Ishikawa (cell line): ENCODE measurements at regions not wholly inside any gene's neighbourhood (a gene's known extent, or its start where the extent isn't known, plus 50 kb on each side); places are given as distances from the start of the nearest gene placed in this dataset.

Experiments used
- CEBPB ChIP-seq: IDR thresholded peaks from 2 replicates; pipeline ENCODE4 v1.6.1; 2012
- CREB1 ChIP-seq: IDR thresholded peaks from 2 replicates; pipeline ENCODE4 v1.6.1; 2012; ENCODE audit warnings: low read depth
- EGR1 ChIP-seq: IDR thresholded peaks from 2 replicates; pipeline ENCODE4 v1.6.1; 2012
- EP300 ChIP-seq: IDR thresholded peaks from 2 replicates; pipeline ENCODE4 v1.6.1; 2012; ENCODE audit warnings: borderline replicate concordance
- FOXM1 ChIP-seq: IDR thresholded peaks from 2 replicates; pipeline ENCODE4 v1.6.1; 2012; ENCODE audit warnings: low read depth, borderline replicate concordance
- NFIC ChIP-seq: IDR thresholded peaks from 2 replicates; pipeline ENCODE4 v1.6.1; 2012
- RAD21 ChIP-seq: IDR thresholded peaks from 2 replicates; pipeline ENCODE4 v1.6.1; 2012; ENCODE audit warnings: low read depth
- REST ChIP-seq: IDR thresholded peaks from 2 replicates; pipeline ENCODE4 v1.6.1; 2012; ENCODE audit warnings: low read depth, mild to moderate bottlenecking
- TAF1 ChIP-seq: IDR thresholded peaks from 2 replicates; pipeline ENCODE4 v1.6.1; 2012; ENCODE audit warnings: low read depth, mild to moderate bottlenecking
- TCF12 ChIP-seq: IDR thresholded peaks from 2 replicates; pipeline ENCODE4 v1.6.1; 2012; ENCODE audit warnings: low read depth
- TEAD4 ChIP-seq: IDR thresholded peaks from 2 replicates; pipeline ENCODE4 v1.6.1; 2012
- YY1 ChIP-seq: IDR thresholded peaks from 2 replicates; pipeline ENCODE4 v1.6.1; 2012; ENCODE audit warnings: low read depth
- ZBTB7A ChIP-seq: IDR thresholded peaks from 2 replicates; pipeline ENCODE4 v1.6.1; 2012; ENCODE audit warnings: low read depth
- TF ChIP-seq, protein P1 (sequence below): IDR thresholded peaks from 2 replicates; pipeline ENCODE4 v1.6.1; 2012
- TF ChIP-seq, protein P2 (sequence below): IDR thresholded peaks from 2 replicates; pipeline ENCODE4 v1.6.1; 2012

- TF ChIP-seq, protein P1, sequence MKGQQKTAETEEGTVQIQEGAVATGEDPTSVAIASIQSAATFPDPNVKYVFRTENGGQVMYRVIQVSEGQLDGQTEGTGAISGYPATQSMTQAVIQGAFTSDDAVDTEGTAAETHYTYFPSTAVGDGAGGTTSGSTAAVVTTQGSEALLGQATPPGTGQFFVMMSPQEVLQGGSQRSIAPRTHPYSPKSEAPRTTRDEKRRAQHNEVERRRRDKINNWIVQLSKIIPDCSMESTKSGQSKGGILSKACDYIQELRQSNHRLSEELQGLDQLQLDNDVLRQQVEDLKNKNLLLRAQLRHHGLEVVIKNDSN, result no peak
- no peak for TF ChIP-seq RAD21
- no peak for TF ChIP-seq NFIC
These were observed 399.7 kb downstream of the TLE1 start for GRCh38 chr9:81289622-81290021.

- TF ChIP-seq CEBPB (no peak), EGR1 (no peak), RAD21 (no peak), REST (no peak), TEAD4 (no peak), FOXM1 (no peak), CREB1 (no peak), NFIC (no peak), TCF12 (no peak), TAF1 (no peak), YY1 (no peak), EP300 (no peak), ZBTB7A (no peak)
- TF ChIP-seq, protein P1, result no peak
- TF ChIP-seq, protein P2, sequence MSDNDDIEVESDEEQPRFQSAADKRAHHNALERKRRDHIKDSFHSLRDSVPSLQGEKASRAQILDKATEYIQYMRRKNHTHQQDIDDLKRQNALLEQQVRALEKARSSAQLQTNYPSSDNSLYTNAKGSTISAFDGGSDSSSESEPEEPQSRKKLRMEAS, result no peak
These were observed 421.3 kb downstream of the TLE1 start for GRCh38 chr9:81268048-81268447.

DNA sequence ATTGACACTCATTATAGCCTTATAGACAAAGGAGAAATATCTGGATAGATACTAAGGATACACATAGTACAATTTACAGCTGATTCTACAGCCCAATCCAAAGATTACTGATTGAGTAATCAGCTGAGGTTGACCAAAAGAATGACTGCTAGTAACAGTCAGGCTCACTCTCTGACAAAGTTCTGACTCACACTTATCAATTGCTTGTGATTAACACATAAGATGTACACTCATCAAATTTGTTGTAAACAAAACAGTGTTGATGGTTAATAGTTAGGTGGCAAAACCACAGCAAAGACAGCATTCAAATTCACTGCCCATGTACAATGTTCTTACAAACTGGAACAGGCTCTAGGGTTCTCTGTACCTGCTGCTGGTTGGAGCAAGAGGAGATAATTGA is 422.7 kb downstream of the TLE1 start:
- no peak for TF ChIP-seq NFIC
- TF ChIP-seq TEAD4, result no peak

DNA sequence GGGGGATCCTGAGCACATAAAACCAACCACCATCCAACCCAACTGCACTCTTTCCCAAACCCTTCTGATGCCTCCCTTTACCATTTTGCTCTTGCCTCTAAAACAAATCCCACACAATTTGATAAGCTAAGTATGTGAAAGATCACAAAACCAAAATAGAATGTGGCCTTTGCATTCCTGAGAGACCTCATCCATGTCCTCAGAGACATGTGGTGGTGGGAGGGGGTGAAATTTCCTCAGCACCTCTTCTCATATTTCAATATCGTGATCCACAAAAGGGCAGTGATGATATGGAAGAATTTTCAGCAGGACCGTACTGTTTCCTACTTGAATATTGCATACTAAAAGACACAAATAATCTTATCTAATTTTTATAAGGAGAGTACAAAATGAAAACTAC is 423.3 kb downstream of the TLE1 start:
- TF ChIP-seq, protein P1, result no peak
- TF ChIP-seq ZBTB7A (no peak), CEBPB (no peak), YY1 (no peak), REST (no peak), FOXM1 (no peak), TAF1 (no peak), TCF12 (no peak), EGR1 (no peak), RAD21 (no peak), CREB1 (no peak), TEAD4 (no peak), NFIC (no peak), EP300 (no peak)
- TF ChIP-seq, protein P2, result no peak

- TF ChIP-seq TCF12 (no peak), NFIC (no peak)
These were observed 424.8 kb downstream of the TLE1 start for GRCh38 chr9:81264516-81264915.

GRCh38 chr9:81259896-81260295 is 429.5 kb downstream of the TLE1 start:
- no peak for TF ChIP-seq RAD21
- no peak for TF ChIP-seq FOXM1
- TF ChIP-seq NFIC, result no peak
- no peak for TF ChIP-seq EGR1
- TF ChIP-seq TCF12, result no peak
- TF ChIP-seq TAF1, result no peak
- TF ChIP-seq ZBTB7A, result no peak
- TF ChIP-seq EP300, result no peak
- TF ChIP-seq CEBPB, result no peak
- TF ChIP-seq, protein P2, result no peak
- no peak for TF ChIP-seq REST
- no peak for TF ChIP-seq YY1
- TF ChIP-seq CREB1, result no peak
- TF ChIP-seq TEAD4, result no peak
- TF ChIP-seq, protein P1, result no peak
